DMS53 treated with DMSO at 0.1 percent for 48 hours (cell line): ENCODE measurements at regions not wholly inside any gene's neighbourhood (a gene's known extent, or its start where the extent isn't known, plus 50 kb on each side); places are given as distances from the start of the nearest gene placed in this dataset.

Experiments
- DNase-seq: peaks from one replicate; lab custom pipeline; 2025; ENCODE audit not compliant: unreplicated experiment; lab: John Stamatoyannopoulos, UW

DNA sequence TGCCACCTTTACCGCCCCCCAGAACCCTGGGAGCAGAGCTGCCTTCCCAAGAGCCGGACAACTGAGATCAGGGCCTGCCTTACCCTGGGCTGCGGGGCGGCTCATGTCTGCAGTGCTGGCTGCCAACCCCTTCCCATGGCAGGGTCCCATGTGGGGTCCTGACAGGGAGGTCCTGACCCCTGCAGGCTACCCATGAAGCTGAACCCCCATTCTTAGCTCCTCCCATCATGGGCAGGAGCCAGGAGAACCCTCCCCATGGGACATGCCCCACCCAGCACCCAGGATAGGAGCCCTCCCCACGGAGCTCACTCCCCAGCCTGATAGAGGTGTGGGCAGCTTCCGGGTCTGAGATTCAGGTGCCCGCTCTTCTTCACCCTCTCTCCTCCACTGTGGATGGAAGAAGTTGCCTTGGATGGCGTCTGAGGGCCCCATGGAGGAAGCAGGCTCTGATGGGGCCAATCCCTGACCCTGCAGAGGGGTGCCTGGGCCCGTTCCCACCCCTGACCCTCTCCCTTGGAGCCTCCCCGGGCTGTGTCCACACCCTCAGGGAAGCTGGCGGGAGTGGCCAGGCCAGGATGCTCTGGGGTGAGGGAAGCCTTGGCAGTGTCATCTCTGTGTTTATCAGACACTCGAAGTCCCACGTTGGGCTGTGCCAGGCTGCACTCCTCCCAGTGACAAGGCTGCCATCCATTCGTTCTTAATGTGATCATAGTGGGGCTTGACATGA lies 1508.2 kb downstream of the BRD1 start:
- DNase-seq: no peak

DNA sequence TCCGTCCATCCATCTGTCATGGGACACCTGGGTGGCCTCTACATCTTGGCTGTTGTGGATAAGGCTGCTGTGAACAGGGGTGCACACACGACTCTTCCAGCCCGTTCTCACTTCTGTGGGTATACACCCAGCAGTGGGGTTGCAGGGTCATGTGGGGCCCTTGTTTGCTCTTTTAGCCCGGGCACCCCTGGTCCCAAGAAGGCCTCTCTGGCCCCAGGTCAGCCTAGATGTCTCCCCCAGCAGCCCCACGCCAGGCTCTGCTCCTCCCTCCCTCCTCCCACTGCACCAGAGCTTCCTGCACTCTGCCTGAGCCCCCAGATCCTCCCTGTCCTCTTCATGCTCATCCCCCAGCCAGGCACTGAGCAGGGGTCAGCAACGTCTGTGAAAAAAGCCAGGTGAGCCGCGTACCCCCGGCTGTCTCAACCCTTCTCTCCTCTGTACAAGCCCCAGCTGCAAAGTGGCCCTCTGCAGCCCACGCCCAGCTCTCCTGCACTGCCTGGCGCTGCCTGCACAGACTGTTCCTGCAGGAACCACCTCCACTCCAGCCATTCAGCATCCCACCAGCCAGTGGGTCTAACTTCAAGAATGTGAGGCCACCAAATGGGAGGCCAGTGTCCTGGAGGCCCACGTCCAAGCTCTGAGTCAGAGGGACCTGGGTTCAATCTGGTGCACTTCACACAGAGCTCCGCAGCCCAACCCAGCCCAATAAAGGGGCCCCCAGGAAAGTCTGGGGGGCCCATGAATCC lies 1508.9 kb downstream of the BRD1 start:
- DNase-seq: no peak

DNA sequence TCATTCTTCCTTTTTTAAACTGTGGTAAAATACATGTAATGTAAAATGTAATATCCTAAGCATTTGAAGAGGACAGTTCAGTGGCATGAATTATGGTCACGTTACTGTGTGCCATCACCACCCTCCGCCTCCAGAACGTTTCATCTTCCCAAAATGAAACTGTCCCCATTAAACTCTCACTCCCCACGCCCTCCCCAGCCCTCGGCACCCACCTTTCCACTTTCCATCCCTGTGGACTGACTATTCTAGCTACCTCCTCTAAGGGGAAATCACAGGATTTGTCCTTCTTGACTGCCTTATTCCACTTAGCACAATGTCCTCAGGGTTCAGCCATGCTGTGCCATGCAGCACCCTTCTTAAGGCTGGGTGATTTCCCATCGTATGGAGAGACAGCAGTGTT lies 1509.5 kb downstream of the BRD1 start:
- DNase-seq: no peak

GRCh38 chr22:48316257-48317250 lies 1511.1 kb downstream of the BRD1 start:
- no peak for DNase-seq

GRCh38 chr22:48315439-48316256 lies 1512.0 kb downstream of the BRD1 start:
- no peak for DNase-seq

DNA sequence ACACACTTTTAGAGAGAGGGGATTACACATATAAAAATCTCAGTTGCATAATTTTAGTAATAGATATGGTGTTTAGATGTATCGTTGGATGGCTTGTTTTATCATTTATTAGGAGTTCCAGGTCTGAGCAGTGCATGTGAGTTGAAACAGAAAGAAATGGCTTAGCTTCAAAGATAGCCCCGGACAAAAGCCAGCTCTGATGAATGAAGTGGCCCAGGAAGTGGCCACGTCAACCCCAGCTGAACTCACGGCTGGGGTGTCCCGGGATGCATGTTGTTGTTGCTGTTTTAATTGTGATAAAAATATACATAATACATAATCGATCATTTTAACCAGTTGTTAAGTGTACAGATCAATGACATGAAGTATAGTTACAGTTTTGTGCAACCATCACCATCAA lies 1513.6 kb downstream of the BRD1 start:
- DNase-seq: no peak

GRCh38 chr22:48313175-48313830 lies 1514.4 kb downstream of the BRD1 start:
- no peak for DNase-seq

DNA sequence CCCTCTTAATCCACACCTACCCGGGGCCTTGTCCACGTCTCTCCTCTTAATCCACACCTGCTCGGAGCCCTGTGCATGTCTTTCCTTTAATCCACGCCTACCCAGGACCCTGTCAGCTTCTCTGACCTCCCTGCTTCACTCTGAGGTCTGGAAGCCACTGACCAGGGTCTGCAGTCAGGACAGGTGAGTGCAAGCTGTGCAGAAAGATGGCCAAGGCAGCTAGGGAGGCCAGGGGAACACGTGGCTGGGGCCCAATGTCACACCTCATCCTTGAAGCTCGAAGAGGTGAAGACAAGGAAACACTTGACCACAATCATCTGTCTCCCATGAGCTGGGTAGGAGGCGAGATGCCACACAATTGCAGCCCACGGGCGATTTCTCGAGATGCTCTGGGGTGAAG lies 1516.9 kb downstream of the BRD1 start:
- no peak for DNase-seq

- DNase-seq: no peak
Measured at GRCh38 chr22:48310289-48310688, 1517.4 kb downstream of the BRD1 start.

DNA sequence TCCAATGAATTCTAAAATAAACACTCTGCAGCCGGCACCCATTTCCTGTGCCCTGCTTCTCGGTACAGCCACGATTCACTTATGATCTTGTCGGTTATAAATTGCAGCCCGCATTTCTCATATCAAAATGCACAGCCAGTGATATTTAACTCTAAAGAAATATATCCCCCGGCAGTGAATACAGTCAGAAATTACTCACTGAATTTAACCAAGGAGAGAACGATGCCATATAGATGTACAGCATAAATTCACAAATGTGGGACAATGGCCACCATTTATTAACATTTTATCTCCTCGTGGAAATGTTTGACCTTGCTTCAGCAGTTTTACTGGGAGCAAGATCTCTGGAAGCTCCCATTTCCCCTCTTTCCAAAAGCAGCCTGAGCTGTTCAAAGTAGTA lies 1517.8 kb downstream of the BRD1 start:
- DNase-seq: no peak

DNA sequence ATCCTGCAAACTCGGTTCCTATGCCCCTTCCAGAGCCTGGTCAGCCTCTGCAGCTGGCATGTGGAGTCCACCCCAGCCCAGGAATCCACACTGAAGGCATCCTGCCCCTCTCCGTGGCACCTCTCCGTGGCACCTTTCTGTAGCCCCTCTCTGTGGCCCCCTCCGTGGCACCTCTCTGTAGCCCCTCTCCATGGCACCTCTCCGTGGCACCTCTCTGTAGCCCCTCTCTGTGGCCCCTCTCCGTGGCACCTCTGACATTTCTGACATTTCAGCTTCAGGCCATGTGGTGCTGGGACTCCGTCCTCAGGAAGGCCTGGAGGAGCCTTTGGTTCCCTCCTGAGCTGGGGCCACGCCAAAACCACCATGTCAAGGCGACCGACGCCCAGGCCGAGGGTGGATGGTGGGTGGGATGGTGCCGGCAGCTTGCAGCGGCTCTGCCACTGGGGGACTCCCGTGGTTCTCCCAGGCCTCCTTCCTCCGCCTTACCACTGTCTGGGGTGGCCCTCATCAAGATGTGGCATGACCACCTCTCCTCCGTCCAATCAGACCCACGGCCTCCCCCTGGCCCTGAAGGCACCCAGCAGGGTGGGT lies 1518.5 kb downstream of the BRD1 start:
- DNase-seq: no peak

- no peak for DNase-seq
Measured at GRCh38 chr22:48307931-48308330, 1519.7 kb downstream of the BRD1 start.

DNA sequence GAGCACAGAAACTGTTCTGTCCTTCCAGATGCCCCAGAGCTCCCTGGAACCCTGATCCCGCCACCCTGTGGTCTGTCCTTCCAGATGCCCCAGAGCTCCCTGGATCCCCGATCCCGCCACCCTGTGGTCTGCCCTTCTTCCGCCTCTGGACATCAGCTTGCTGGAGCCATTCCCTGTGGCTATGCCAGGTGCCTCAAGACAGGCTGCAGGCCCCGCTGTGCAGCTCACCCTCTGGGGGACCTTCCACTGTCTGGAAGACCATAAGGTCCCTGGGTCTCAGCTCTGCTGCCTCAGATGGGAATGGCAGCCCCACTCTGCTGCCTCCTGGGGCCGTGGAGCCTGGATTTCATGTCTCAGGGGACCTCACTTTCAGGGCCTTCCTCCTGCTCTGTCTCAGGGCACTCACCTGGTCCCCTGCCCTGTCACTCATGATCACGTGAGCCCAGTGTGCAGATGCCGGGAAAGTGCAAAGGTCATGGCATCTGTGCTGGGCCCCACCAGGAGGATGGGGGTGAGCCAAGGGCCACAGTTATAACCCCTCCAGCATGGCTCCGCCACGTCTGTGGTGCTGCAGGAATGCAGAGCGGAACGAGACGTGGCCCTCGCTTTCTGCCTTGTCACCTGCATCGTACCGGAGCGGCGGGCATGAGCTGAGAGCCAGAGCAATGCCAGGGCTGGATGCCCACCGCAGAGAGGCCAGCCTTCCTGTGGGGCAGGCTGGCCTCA lies 1520.7 kb downstream of the BRD1 start:
- no peak for DNase-seq

DNA sequence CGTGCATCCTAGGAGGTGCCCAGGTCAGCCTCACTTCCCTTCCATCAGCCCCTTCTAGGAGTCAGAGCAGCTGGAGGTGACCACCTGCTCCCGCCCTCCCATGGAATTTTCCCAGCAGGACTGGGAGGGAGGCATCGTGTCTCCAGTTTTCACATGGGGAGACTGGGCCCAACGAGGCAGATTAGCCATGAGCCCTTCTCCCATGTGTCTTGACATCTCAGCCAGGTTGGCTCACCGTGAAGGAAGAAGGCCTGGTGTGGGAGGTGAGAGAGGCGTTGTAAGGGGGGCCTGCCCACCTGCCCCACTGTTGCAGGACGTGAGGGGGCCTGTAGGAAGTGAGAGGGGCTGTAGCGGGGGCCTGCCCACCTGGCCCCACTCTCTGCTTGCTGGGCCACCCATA lies 1521.4 kb downstream of the BRD1 start:
- DNase-seq: no peak

- DNase-seq: no peak
Measured at GRCh38 chr22:48305726-48306235, 1521.9 kb downstream of the BRD1 start.

- DNase-seq: no peak
Measured at GRCh38 chr22:48303369-48303725, 1524.3 kb downstream of the BRD1 start.

DNA sequence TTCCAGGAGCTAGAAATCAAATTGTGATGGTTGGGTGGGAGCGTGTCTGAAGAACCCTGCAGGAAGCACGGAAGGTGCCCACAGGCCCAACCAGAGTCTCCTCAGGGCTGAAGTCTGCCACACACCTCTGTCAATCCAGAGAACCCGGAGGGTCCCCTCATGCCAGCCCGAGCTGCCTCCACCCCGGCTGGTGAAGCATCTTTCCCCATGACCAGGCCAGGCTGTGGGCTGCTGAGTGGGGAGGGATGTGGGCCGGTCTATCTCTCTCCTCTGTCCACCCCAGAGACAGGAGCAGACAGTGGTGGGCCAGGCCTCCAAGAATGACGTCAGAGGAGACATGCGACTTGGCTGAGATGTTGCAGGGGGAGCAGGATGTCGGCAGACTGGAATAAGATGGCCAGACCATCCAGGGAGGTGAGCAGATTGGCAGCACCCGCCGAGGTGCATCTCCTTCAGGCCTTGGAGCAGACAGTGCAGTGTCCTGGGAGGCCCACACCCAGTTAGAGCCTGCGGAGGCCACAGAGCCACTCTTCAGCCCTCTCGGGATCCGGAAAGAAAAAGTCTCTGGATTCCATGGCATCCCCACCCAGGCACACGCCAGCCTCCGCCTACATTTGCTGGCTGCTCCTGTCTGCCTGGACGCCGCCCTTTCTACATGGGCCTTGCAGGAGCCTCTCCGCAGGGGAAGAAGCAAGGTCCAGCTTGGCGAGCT lies 1524.9 kb downstream of the BRD1 start:
- no peak for DNase-seq

DNA sequence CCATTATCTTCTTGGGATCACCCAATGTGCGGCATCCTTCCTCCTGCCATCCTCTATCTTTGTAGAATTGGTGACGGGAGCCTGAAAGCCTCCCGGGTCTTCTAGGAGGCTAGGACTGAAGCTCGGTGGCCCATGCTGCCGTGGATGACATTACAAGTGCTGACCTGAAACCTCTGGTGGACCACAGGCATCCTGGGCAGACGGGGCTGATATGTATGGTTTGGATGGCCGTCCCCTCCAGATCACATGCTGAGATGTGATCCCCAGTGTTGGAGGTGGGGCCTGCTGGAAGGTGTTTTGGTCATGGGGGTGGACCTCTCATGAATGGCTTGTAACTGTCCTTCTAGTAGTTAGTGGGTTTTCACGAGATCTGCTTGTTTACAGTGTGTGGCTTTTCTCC lies 1525.8 kb downstream of the BRD1 start:
- DNase-seq: no peak
